ENCODE measurements at regions not wholly inside any gene's neighbourhood (a gene's known extent, or its start where the extent isn't known, plus 50 kb on each side); places are given as distances from the start of the nearest gene placed in this dataset. TPM values are rescaled to one million over a fixed set of nuclear protein-coding genes. Genes with fewer than 3 reads are reported as not detected.

Small RNA genes in the stretch of these regions (small RNA-seq; reads per million reads assigned to genes)
- not detected for gene RNU6-617P

Measured in HT1080 (cell line).